ENCODE measurements at regions not wholly inside any gene's neighbourhood (a gene's known extent, or its start where the extent isn't known, plus 50 kb on each side); places are given as distances from the start of the nearest gene placed in this dataset.
"Not testable (repeated sequence)": the region's sequence is repeated elsewhere in the genome, so short reads cannot be mapped to it uniquely, and the experiment has no call there.

- no peak overlapping the region for H2AFZ ChIP-seq (ENCODE audit: low read depth)
- no peaks in the 10 kb centered on the region for H3F3A ChIP-seq (replicated peaks; ENCODE audit: insufficient read depth)
- no peak overlapping the region for H3K4me2 ChIP-seq
- no peak for DNase-seq
- no peak overlapping the region for H3K9ac ChIP-seq
- no peak overlapping the region for H3K4me3 ChIP-seq (ENCODE audit: low read depth in 2 of 2, low read length in 1 of 2)
- ChIA-PET CTCF (no interaction called here), POLR2A (no interaction called here)
- no peaks in the 10 kb centered on the region for H3K79me2 ChIP-seq (ENCODE audit: insufficient read depth)
- peaks cover 16% of the 10 kb centered on the region for H3K27me3 ChIP-seq (ENCODE audit: insufficient read depth)
- H3K9me2 ChIP-seq, result no peaks in the 10 kb centered on the region
- 19% methylated on average over 3 of the region's 3 CpGs for WGBS (ENCODE audit: low lambda C conversion rate)
- peaks cover 4% of the 10 kb centered on the region; the same call in 1 of the 2 replicates for H3K9me3 ChIP-seq
- H3K4me1 ChIP-seq (ENCODE audit: control insufficient read depth in 1 of 2, insufficient read depth in 2 of 2, low read depth in 1 of 2, low read length in 1 of 2), result no peaks in the 10 kb centered on the region
- TF ChIP-seq TEAD4 (IDR thresholded peaks at IDR 0.05; ENCODE audit: borderline replicate concordance, insufficient read depth), result no peak
- no peak for TF ChIP-seq USF1 (IDR thresholded peaks at IDR 0.05; ENCODE audit: borderline replicate concordance, low read depth)
- no peak for TF ChIP-seq EP300 (IDR thresholded peaks at IDR 0.05; ENCODE audit: borderline replicate concordance in 1 of 2, low read depth in 1 of 2, low read length in 1 of 2)
- H3K27ac ChIP-seq (ENCODE audit: low read depth in 2 of 2, low read length in 1 of 2), result no peak overlapping the region
- H4K20me1 ChIP-seq (ENCODE audit: insufficient read depth), result no peaks in the 10 kb centered on the region
- no peaks in the 10 kb centered on the region for H3K36me3 ChIP-seq (replicated peaks in 1 of 2; ENCODE audit: control insufficient read depth in 1 of 2, insufficient read depth in 2 of 2, low read length in 1 of 2)
These were observed 81.0 kb downstream of the MRPL36 start for GRCh38 chr5:1718669-1719068.

GRCh38 chr5:1710091-1710490, 89.5 kb downstream of the MRPL36 start:
- H2AFZ ChIP-seq (ENCODE audit: low read depth); H3K79me2 ChIP-seq (ENCODE audit: insufficient read depth); H3K4me1 ChIP-seq (ENCODE audit: control insufficient read depth in 1 of 2, insufficient read depth in 2 of 2, low read depth in 1 of 2, low read length in 1 of 2); H3K4me2 ChIP-seq; POLR2A ChIA-PET; CTCF ChIA-PET; H3K9ac ChIP-seq; H3K9me3 ChIP-seq; DNase-seq; H3K36me3 ChIP-seq (replicated peaks in 1 of 2; ENCODE audit: control insufficient read depth in 1 of 2, insufficient read depth in 2 of 2, low read length in 1 of 2); H3K4me3 ChIP-seq (ENCODE audit: low read depth in 2 of 2, low read length in 1 of 2); H4K20me1 ChIP-seq (ENCODE audit: insufficient read depth); H3F3A ChIP-seq (replicated peaks; ENCODE audit: insufficient read depth); H3K27ac ChIP-seq (ENCODE audit: low read depth in 2 of 2, low read length in 1 of 2); H3K9me2 ChIP-seq: not testable (repeated sequence)
- peaks cover 36% of the 10 kb centered on the region for H3K27me3 ChIP-seq (ENCODE audit: insufficient read depth)
- WGBS (ENCODE audit: low lambda C conversion rate), result no CpG with 5 or more reads among the region's 21 CpGs

DNA sequence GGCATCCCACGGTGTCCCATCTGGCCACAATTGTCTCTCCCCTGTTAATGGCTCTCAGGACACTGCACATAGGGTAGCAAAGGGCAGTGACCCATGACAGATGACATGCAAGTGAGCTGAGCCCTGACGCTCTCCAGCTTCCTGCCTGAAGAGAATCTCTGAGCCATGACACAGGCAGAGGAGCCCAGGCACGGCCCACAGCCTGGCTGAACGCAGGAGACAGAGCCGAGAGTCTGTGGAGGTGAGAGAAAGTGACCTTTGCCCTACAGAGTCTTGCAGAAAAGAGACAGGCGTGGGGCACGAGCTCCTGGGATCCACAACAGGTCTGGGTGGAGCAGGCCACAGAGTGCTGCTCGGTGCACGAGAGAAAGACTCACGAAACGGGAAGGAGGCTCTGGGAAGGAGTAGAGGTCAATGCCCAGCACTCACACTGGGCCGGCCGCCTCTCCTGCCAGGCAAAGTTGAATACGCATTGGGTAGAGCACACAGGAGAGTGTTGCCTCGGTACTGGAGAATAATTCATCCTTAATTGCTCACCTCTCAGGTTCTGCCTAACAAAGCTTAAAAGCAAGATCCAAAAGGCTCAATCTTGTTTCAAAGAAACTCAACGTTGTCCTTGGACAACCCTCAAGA, 90.3 kb downstream of the MRPL36 start:
- no peak overlapping the region for H3K9ac ChIP-seq
- no peak for DNase-seq
- H3K79me2 ChIP-seq (ENCODE audit: insufficient read depth), result no peaks in the 10 kb centered on the region
- H3K27ac ChIP-seq (ENCODE audit: low read depth in 2 of 2, low read length in 1 of 2), result no peak overlapping the region
- H3K4me2 ChIP-seq, result no peak overlapping the region
- H3K4me3 ChIP-seq (ENCODE audit: low read depth in 2 of 2, low read length in 1 of 2), result no peak overlapping the region
- WGBS (ENCODE audit: low lambda C conversion rate), result 20% methylated on average over 16 of the region's 16 CpGs
- H2AFZ ChIP-seq (ENCODE audit: low read depth), result no peak overlapping the region
- H3K9me3 ChIP-seq, result no peaks in the 10 kb centered on the region
- no peaks in the 10 kb centered on the region for H4K20me1 ChIP-seq (ENCODE audit: insufficient read depth)
- no peaks in the 10 kb centered on the region for H3K4me1 ChIP-seq (ENCODE audit: control insufficient read depth in 1 of 2, insufficient read depth in 2 of 2, low read depth in 1 of 2, low read length in 1 of 2)
- no peaks in the 10 kb centered on the region for H3K36me3 ChIP-seq (replicated peaks in 1 of 2; ENCODE audit: control insufficient read depth in 1 of 2, insufficient read depth in 2 of 2, low read length in 1 of 2)
- TF ChIP-seq FOXJ3 (CRISPR knock-in tag; IDR thresholded peaks at IDR 0.05) (no peak), GATA2 (CRISPR knock-in tag; IDR thresholded peaks at IDR 0.05) (no peak), FOSL2 (IDR thresholded peaks at IDR 0.05; ENCODE audit: borderline replicate concordance, low read depth) (no peak), CHD2 (IDR thresholded peaks at IDR 0.05; ENCODE audit: low read length, partially characterized antibody) (no peak), JUND (IDR thresholded peaks at IDR 0.05) (no peak), IRF3 (IDR thresholded peaks at IDR 0.05; ENCODE audit: low read depth, low read length) (no peak), TAF1 (IDR thresholded peaks at IDR 0.05; ENCODE audit: borderline replicate concordance, low read depth, low read length) (no peak), RCOR1 (IDR thresholded peaks at IDR 0.05; ENCODE audit: low read length) (no peak), TEAD4 (IDR thresholded peaks at IDR 0.05; ENCODE audit: borderline replicate concordance, insufficient read depth) (no peak), MEF2A (IDR thresholded peaks at IDR 0.05; ENCODE audit: borderline replicate concordance, low read depth) (no peak), RAD21 (IDR thresholded peaks at IDR 0.05; ENCODE audit: low read length) (no peak), USF1 (IDR thresholded peaks at IDR 0.05; ENCODE audit: borderline replicate concordance, low read depth) (no peak), PBX3 (IDR thresholded peaks at IDR 0.05) (no peak), SMC3 (IDR thresholded peaks at IDR 0.05; ENCODE audit: low read depth, low read length) (no peak), RXRA (IDR thresholded peaks at IDR 0.05; ENCODE audit: borderline replicate concordance, low read depth) (no peak)
- TF ChIP-seq, protein P1, sequence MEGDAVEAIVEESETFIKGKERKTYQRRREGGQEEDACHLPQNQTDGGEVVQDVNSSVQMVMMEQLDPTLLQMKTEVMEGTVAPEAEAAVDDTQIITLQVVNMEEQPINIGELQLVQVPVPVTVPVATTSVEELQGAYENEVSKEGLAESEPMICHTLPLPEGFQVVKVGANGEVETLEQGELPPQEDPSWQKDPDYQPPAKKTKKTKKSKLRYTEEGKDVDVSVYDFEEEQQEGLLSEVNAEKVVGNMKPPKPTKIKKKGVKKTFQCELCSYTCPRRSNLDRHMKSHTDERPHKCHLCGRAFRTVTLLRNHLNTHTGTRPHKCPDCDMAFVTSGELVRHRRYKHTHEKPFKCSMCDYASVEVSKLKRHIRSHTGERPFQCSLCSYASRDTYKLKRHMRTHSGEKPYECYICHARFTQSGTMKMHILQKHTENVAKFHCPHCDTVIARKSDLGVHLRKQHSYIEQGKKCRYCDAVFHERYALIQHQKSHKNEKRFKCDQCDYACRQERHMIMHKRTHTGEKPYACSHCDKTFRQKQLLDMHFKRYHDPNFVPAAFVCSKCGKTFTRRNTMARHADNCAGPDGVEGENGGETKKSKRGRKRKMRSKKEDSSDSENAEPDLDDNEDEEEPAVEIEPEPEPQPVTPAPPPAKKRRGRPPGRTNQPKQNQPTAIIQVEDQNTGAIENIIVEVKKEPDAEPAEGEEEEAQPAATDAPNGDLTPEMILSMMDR (IDR thresholded peaks at IDR 0.05), result no peak
- peaks cover 42% of the 10 kb centered on the region for H3K27me3 ChIP-seq (ENCODE audit: insufficient read depth)
- CTCF ChIA-PET, result no interaction called here
- no peaks in the 10 kb centered on the region for H3K9me2 ChIP-seq
- no peaks in the 10 kb centered on the region for H3F3A ChIP-seq (replicated peaks; ENCODE audit: insufficient read depth)
- POLR2A ChIA-PET, result no interaction called here
